GM23338 (cell line): ENCODE measurements at regions not wholly inside any gene's neighbourhood (a gene's known extent, or its start where the extent isn't known, plus 50 kb on each side); places are given as distances from the start of the nearest gene placed in this dataset.

ENCODE experiments used
- CREB1 ChIP-seq: fragments of 250-450 bp; sonication (Bioruptor Pico); IDR thresholded peaks from 2 replicates; pipeline ENCODE4 v1.5.0; 2020; ENCODE audit warnings: low read depth, mild to moderate bottlenecking, moderate library complexity
- CTCF ChIP-seq, 2 experiments: fragments of 200-600 bp in 1 of 2; sonication (generic) in 1 of 2; conservative IDR thresholded peaks; 2 replicates each; pipeline versions ENCODE4 v1.5.1 to v1.6.1; 2016 to 2017; ENCODE audit warnings: antibody characterized with exemption in 2 of 2, low read depth in 2 of 2, mild to moderate bottlenecking in 2 of 2, moderate library complexity in 1 of 2
- EZH2 ChIP-seq: fragments of 200-600 bp; sonication (generic); IDR thresholded peaks from one replicate; pipeline ENCODE4 v1.8.0; 2017; ENCODE audit warnings: antibody characterized with exemption, mild to moderate bottlenecking, low read depth; ENCODE audit not compliant: unreplicated experiment
- EZH2phosphoT487 ChIP-seq: fragments of 200-600 bp; sonication (generic); IDR thresholded peaks from one replicate; pipeline ENCODE4 v1.8.1; 2018; ENCODE audit warnings: antibody characterized with exemption; ENCODE audit not compliant: unreplicated experiment
- POLR2AphosphoS5 ChIP-seq: IDR thresholded peaks from 2 replicates; pipeline ENCODE4 v1.6.1; 2016; ENCODE audit warnings: antibody characterized with exemption, low read depth
- REST ChIP-seq: IDR thresholded peaks from one replicate; pipeline ENCODE4 v1.6.1; 2018; ENCODE audit warnings: antibody characterized with exemption; ENCODE audit not compliant: unreplicated experiment
- STAT1 ChIP-seq: IDR thresholded peaks from one replicate; pipeline ENCODE4 v1.6.1; 2016; ENCODE audit warnings: antibody characterized with exemption; ENCODE audit not compliant: unreplicated experiment
- ZNF114 ChIP-seq: fragments of 250-450 bp; sonication (Bioruptor Pico); IDR thresholded peaks from 2 replicates; pipeline ENCODE4 v1.5.0; 2020; ENCODE audit warnings: mild to moderate bottlenecking, moderate library complexity
- ZNF331 ChIP-seq: fragments of 250-450 bp; sonication (Bioruptor Pico); IDR thresholded peaks from 2 replicates; pipeline ENCODE4 v1.5.0; 2020; ENCODE audit warnings: low read depth, mild to moderate bottlenecking, moderate library complexity

- no peak for TF ChIP-seq STAT1
- no peak for TF ChIP-seq CTCF (conservative IDR thresholded peaks at IDR 0.05; ENCODE audit: low read depth in 2 of 2)
- no peak for TF ChIP-seq ZNF331 (CRISPR knock-in tag)
- TF ChIP-seq EZH2 = no peak
- no peak for TF ChIP-seq REST
- no peak for TF ChIP-seq EZH2phosphoT487
- TF ChIP-seq POLR2AphosphoS5 = no peak
- TF ChIP-seq ZNF114 = no peak
- no peak for TF ChIP-seq CREB1 (CRISPR knock-in tag)
Measured at GRCh38 chr10:53682885-53683284, 910.3 kb upstream of the MBL2 start.
